Upper lobe of right lung (tissue), 1 donor: ENCODE measurements at regions not wholly inside any gene's neighbourhood (a gene's known extent, or its start where the extent isn't known, plus 50 kb on each side); places are given as distances from the start of the nearest gene placed in this dataset.
"Not testable (repeated sequence)": the region's sequence is repeated elsewhere in the genome, so short reads cannot be mapped to it uniquely, and the experiment has no call there.

Experiments used
- ATAC-seq: fragments of 200-7000 bp; cut with Tn5 transposase; one replicate; pipeline ENCODE4 v1.9.1; 2020; ENCODE audit warnings: mild to moderate bottlenecking, moderate library complexity
- DNase-seq: peaks from one replicate; pipeline ENCODE4 v3.0.0-alpha.2; 2020
- H3K27ac ChIP-seq: fragments of 200-600 bp; one replicate; pipeline ENCODE4 v1.8.0; 2022
- H3K27me3 ChIP-seq: fragments of 200-600 bp; one replicate; pipeline ENCODE4 v1.8.0; 2022; ENCODE audit warnings: mild to moderate bottlenecking
- H3K36me3 ChIP-seq: fragments of 200-600 bp; one replicate; pipeline ENCODE4 v1.8.0; 2022
- H3K4me1 ChIP-seq: fragments of 200-600 bp; one replicate; pipeline ENCODE4 v1.8.0; 2022
- H3K4me3 ChIP-seq: fragments of 200-600 bp; one replicate; pipeline ENCODE4 v1.8.0; 2022; ENCODE audit warnings: mild to moderate bottlenecking
- H3K9me3 ChIP-seq: fragments of 200-600 bp; one replicate; pipeline ENCODE4 v1.8.0; 2022
- CTCF ChIP-seq: fragments of 200-600 bp; IDR thresholded peaks from one replicate; pipeline ENCODE4 v1.8.0; 2022; ENCODE audit warnings: antibody characterized with exemption
- intact Hi-C: fragments of 100-400 bp; cut with DNase I; formaldehyde crosslinking; loops from one replicate; pipeline ENCODE4 v1.11.0; 2022
- donor health status: DM: no; HTN: yes; CAD: no; lungs with severe emphysema.

DNA sequence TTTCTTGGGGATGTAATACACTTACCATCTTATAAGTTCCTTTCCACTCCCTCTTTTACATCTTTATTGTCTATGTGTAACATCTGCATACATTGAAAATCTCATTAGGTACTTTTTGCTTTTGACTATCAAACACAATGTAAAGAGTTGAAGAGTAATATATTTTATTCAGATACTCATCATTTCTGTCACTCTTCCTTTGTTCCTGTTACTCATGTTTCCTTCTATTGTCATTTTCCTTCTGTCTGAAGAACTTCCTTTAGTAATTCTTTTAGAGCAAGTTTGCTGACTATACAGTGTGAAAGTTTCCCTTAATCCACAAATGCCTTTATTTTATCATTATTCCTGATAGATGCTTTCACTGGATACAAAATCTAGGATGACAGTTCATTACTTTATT, 339.8 kb downstream of the SOX4 start:
- Histone ChIP-seq H3K27me3 (no peaks in the 10 kb centered on the region), H3K4me1 (no peaks in the 10 kb centered on the region), H3K27ac (no peak overlapping the region), H3K9me3 (no peaks in the 10 kb centered on the region), H3K36me3 (no peaks in the 10 kb centered on the region), H3K4me3 (no peak overlapping the region)
- ATAC-seq (no peak), DNase-seq (no peak)
- intact Hi-C loops, result no loop called here
- TF ChIP-seq CTCF, result no peak

DNA sequence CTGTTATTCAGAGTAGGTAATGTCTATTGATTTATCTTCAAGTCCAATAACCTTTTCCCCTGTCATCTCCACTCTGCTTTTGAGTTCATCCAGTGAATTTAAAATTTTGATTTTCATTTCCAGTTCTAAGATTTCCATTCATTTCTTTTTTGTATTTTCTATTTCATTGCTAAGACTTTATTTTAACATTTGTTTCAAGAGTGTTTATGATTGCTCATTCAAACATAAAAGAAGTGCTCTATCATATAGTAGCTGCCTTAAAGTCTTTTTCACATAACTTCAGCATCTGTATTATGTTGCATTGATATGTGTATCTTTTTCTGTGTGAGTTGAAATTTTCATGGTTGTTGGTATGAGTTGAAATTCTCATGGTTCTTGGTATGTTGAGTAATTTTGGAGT, 341.6 kb downstream of the SOX4 start:
- Histone ChIP-seq H3K9me3 (no peaks in the 10 kb centered on the region), H3K27ac (no peak overlapping the region), H3K27me3 (no peaks in the 10 kb centered on the region), H3K4me3 (no peak overlapping the region), H3K4me1 (no peaks in the 10 kb centered on the region), H3K36me3 (no peaks in the 10 kb centered on the region)
- intact Hi-C loops, result no loop called here
- ATAC-seq, result no peak
- no peak for TF ChIP-seq CTCF
- no peak for DNase-seq

GRCh38 chr6:21935561-21936028, 342.0 kb downstream of the SOX4 start:
- peak; percentile 86 for ATAC-seq
- Histone ChIP-seq H3K4me3 (no peak overlapping the region), H3K27me3 (no peaks in the 10 kb centered on the region), H3K9me3 (no peaks in the 10 kb centered on the region), H3K36me3 (no peaks in the 10 kb centered on the region), H3K27ac (no peak overlapping the region), H3K4me1 (no peaks in the 10 kb centered on the region)
- intact Hi-C loops, result no loop called here
- TF ChIP-seq CTCF, result peak; percentile 69
- DNase-seq, result no peak

GRCh38 chr6:21937466-21937865, 343.9 kb downstream of the SOX4 start:
- Histone ChIP-seq H3K36me3 (no peaks in the 10 kb centered on the region), H3K27ac (no peak overlapping the region), H3K9me3 (no peaks in the 10 kb centered on the region), H3K27me3 (no peaks in the 10 kb centered on the region), H3K4me3 (no peak overlapping the region), H3K4me1 (no peaks in the 10 kb centered on the region)
- intact Hi-C loops, result no loop called here
- TF ChIP-seq CTCF, result no peak
- ATAC-seq (no peak), DNase-seq (no peak)

DNA sequence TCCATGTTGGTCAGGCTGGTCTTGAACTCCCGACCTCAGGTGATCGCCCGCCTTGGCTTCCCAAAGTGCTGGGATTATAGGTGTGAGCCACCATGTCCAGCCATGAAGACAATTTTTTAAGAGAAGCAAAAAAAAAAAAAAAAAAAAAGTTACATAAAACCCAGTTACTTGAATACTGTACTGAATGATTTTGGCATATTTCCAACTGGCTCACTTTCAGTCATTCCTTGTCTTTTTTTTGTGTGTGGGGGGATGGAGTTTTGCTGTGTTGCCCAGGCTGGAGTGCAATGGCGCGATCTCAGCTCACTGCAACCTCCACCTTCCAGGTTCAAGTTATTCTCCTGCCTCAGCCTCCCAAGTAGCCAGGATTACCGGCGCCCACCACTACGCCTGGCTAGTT, 345.5 kb downstream of the SOX4 start:
- H3K9me3 ChIP-seq, H3K27me3 ChIP-seq, DNase-seq, H3K4me1 ChIP-seq, H3K36me3 ChIP-seq, H3K4me3 ChIP-seq, intact Hi-C loops, ATAC-seq, H3K27ac ChIP-seq: not testable (repeated sequence)

DNA sequence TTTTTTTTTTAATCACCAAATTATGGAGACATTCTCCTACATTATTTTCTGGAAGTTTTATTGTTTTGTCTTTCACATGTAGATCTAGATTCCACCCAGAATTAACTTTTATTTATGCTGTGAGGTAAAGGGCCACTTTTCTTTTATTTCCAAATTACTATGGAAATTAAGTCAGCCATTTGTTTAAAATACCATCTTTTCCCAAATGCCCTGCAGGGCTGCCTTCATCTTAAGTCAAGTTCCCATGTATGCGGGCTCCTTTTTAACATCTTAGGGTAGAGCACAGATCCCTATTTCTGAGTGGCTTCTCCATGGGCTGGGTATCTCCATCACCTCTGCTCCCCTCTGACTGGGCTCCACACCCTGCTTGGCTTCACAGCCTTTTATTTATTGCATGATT, 348.4 kb downstream of the SOX4 start:
- Histone ChIP-seq H3K4me3 (no peak overlapping the region), H3K27ac (no peak overlapping the region), H3K36me3 (no peaks in the 10 kb centered on the region), H3K4me1 (no peaks in the 10 kb centered on the region), H3K27me3 (no peaks in the 10 kb centered on the region), H3K9me3 (no peaks in the 10 kb centered on the region)
- intact Hi-C loops, result no loop called here
- no peak for DNase-seq
- ATAC-seq, result no peak
- no peak for TF ChIP-seq CTCF
